ENCODE measurements at regions not wholly inside any gene's neighbourhood (a gene's known extent, or its start where the extent isn't known, plus 50 kb on each side); places are given as distances from the start of the nearest gene placed in this dataset.

DNA sequence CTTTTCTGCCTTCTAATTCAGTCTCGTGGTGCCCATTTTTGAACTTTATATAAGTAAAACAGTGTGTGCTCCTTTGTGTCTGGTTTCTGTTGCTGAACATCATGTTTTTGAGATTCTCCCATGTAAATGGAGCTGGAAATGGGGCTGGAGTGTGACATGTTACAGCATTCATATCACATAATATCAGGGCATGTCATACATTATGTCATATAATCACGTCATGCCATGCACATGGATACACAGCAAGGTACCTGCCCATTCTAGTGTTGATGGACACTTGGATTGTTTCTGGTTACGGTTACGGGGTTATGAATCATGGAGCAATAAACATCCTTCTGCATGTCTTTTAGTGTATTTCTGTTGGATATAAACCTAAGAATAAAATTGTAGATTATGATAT, 117.1 kb upstream of the MYT1L start:
- Histone ChIP-seq H3K4ac (ENCODE audit: low read depth in 1 of 2, low read length in 2 of 2) (no peak overlapping the region), H3K18ac (ENCODE audit: low read depth in 1 of 2, low read length in 2 of 2) (no peak overlapping the region), H3K14ac (ENCODE audit: low read length in 2 of 2) (no peak overlapping the region), H3K27me3 (ENCODE audit: control insufficient read depth in 1 of 2, insufficient read depth in 1 of 2, low read length in 2 of 2) (no peaks in the 10 kb centered on the region), H3K27ac (ENCODE audit: low read length, poor library complexity, severe bottlenecking) (no peak overlapping the region), H4K91ac (ENCODE audit: low read length) (no peak overlapping the region), H3K4me1 (ENCODE audit: control insufficient read depth, insufficient read depth, low read depth, low read length) (no peaks in the 10 kb centered on the region), H2BK12ac (ENCODE audit: low read length in 2 of 2) (no peak overlapping the region), H3K4me3 (ENCODE audit: insufficient read depth in 1 of 2, low read depth in 1 of 2, low read length in 2 of 2) (no peak overlapping the region), H3K4me2 (ENCODE audit: low read length, poor library complexity, severe bottlenecking) (no peak overlapping the region), H3K36me3 (ENCODE audit: control insufficient read depth in 1 of 2, insufficient read depth in 2 of 2, low read depth in 1 of 2, low read length in 2 of 2) (no peaks in the 10 kb centered on the region), H4K8ac (ENCODE audit: low read length) (no peak overlapping the region), H3K9ac (ENCODE audit: low read length) (no peak overlapping the region), H3K9me3 (ENCODE audit: control insufficient read depth, low read length) (no peaks in the 10 kb centered on the region), H2BK15ac (ENCODE audit: low read depth, poor library complexity, severe bottlenecking) (no peak overlapping the region), H2BK5ac (ENCODE audit: low read depth, low read length, poor library complexity, severe bottlenecking) (no peak overlapping the region), H2BK120ac (ENCODE audit: low read depth, low read length) (no peak overlapping the region), H3K79me1 (replicated peaks; ENCODE audit: low read length, poor library complexity, severe bottlenecking) (no peaks in the 10 kb centered on the region), H2AFZ (ENCODE audit: low read depth, low read length) (no peak overlapping the region), H3K23ac (ENCODE audit: low read length in 2 of 2) (no peak overlapping the region), H2AK5ac (ENCODE audit: low read length, severe bottlenecking) (no peak overlapping the region)
- 82% methylated on average over 4 of the region's 4 CpGs for WGBS
- no peak for DNase-seq

GRCh38 chr2:2422621-2423020, 91.5 kb upstream of the MYT1L start:
- no peaks in the 10 kb centered on the region for H3K27me3 ChIP-seq (ENCODE audit: control insufficient read depth in 1 of 2, insufficient read depth in 1 of 2, low read length in 2 of 2)
- H2BK15ac ChIP-seq (ENCODE audit: low read depth, poor library complexity, severe bottlenecking) = no peak overlapping the region
- no peak overlapping the region for H3K9ac ChIP-seq (ENCODE audit: low read length)
- WGBS = 42% methylated on average over 3 of the region's 5 CpGs
- H2BK12ac ChIP-seq (ENCODE audit: low read length in 2 of 2) = no peak overlapping the region
- H2BK120ac ChIP-seq (ENCODE audit: low read depth, low read length) = no peak overlapping the region
- H3K23ac ChIP-seq (ENCODE audit: low read length in 2 of 2) = no peak overlapping the region
- H3K14ac ChIP-seq (ENCODE audit: low read length in 2 of 2) = no peak overlapping the region
- no peak overlapping the region for H3K4me2 ChIP-seq (ENCODE audit: low read length, poor library complexity, severe bottlenecking)
- H4K8ac ChIP-seq (ENCODE audit: low read length) = no peak overlapping the region
- no peak for DNase-seq
- H3K4me3 ChIP-seq (ENCODE audit: insufficient read depth in 1 of 2, low read depth in 1 of 2, low read length in 2 of 2) = no peak overlapping the region
- no peaks in the 10 kb centered on the region for H3K36me3 ChIP-seq (ENCODE audit: control insufficient read depth in 1 of 2, insufficient read depth in 2 of 2, low read depth in 1 of 2, low read length in 2 of 2)
- no peaks in the 10 kb centered on the region for H3K79me1 ChIP-seq (replicated peaks; ENCODE audit: low read length, poor library complexity, severe bottlenecking)
- H2BK5ac ChIP-seq (ENCODE audit: low read depth, low read length, poor library complexity, severe bottlenecking) = no peak overlapping the region
- H2AK5ac ChIP-seq (ENCODE audit: low read length, severe bottlenecking) = no peak overlapping the region
- no peaks in the 10 kb centered on the region for H3K4me1 ChIP-seq (ENCODE audit: control insufficient read depth, insufficient read depth, low read depth, low read length)
- H3K18ac ChIP-seq (ENCODE audit: low read depth in 1 of 2, low read length in 2 of 2) = no peak overlapping the region
- no peak overlapping the region for H3K4ac ChIP-seq (ENCODE audit: low read depth in 1 of 2, low read length in 2 of 2)
- H2AFZ ChIP-seq (ENCODE audit: low read depth, low read length) = no peak overlapping the region
- no peak overlapping the region for H3K27ac ChIP-seq (ENCODE audit: low read length, poor library complexity, severe bottlenecking)
- peaks cover 20% of the 10 kb centered on the region for H3K9me3 ChIP-seq (ENCODE audit: control insufficient read depth, low read length)
- H4K91ac ChIP-seq (ENCODE audit: low read length) = no peak overlapping the region

DNA sequence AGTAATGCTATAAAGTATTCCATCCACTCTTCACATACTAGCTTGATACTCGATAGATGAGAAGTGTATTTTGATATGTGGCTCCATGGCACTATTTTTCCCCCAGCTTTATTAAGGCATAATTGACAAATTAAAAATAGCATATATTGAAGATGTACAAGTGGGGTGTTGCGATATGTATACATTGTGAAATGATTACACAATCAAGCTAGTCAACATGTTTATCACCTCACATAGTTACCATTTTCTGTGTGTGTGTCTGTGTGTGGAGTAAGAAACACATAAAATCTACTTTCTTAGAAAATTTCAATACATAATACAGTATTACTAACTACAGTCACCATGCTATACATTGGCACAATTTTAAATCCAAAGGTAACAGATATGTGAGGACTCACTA, 82.5 kb upstream of the MYT1L start:
- Histone ChIP-seq H3K18ac (ENCODE audit: low read depth in 1 of 2, low read length in 2 of 2) (no peak overlapping the region), H3K27me3 (ENCODE audit: control insufficient read depth in 1 of 2, insufficient read depth in 1 of 2, low read length in 2 of 2) (no peaks in the 10 kb centered on the region), H2BK5ac (ENCODE audit: low read depth, low read length, poor library complexity, severe bottlenecking) (no peak overlapping the region), H3K79me1 (replicated peaks; ENCODE audit: low read length, poor library complexity, severe bottlenecking) (no peaks in the 10 kb centered on the region), H2AK5ac (ENCODE audit: low read length, severe bottlenecking) (no peak overlapping the region), H3K4me3 (ENCODE audit: insufficient read depth in 1 of 2, low read depth in 1 of 2, low read length in 2 of 2) (no peak overlapping the region), H3K4me2 (ENCODE audit: low read length, poor library complexity, severe bottlenecking) (no peak overlapping the region), H3K14ac (ENCODE audit: low read length in 2 of 2) (no peak overlapping the region), H4K91ac (ENCODE audit: low read length) (no peak overlapping the region), H3K27ac (ENCODE audit: low read length, poor library complexity, severe bottlenecking) (no peak overlapping the region), H2BK120ac (ENCODE audit: low read depth, low read length) (no peak overlapping the region), H4K8ac (ENCODE audit: low read length) (no peak overlapping the region), H2BK15ac (ENCODE audit: low read depth, poor library complexity, severe bottlenecking) (no peak overlapping the region), H3K23ac (ENCODE audit: low read length in 2 of 2) (no peak overlapping the region), H3K9ac (ENCODE audit: low read length) (no peak overlapping the region), H3K4ac (ENCODE audit: low read depth in 1 of 2, low read length in 2 of 2) (no peak overlapping the region), H2BK12ac (ENCODE audit: low read length in 2 of 2) (no peak overlapping the region), H2AFZ (ENCODE audit: low read depth, low read length) (no peak overlapping the region), H3K4me1 (ENCODE audit: control insufficient read depth, insufficient read depth, low read depth, low read length) (no peaks in the 10 kb centered on the region), H3K36me3 (ENCODE audit: control insufficient read depth in 1 of 2, insufficient read depth in 2 of 2, low read depth in 1 of 2, low read length in 2 of 2) (no peaks in the 10 kb centered on the region), H3K9me3 (ENCODE audit: control insufficient read depth, low read length) (peaks cover 16% of the 10 kb centered on the region)
- WGBS = no CpG with 5 or more reads among the region's 2 CpGs
- no peak for DNase-seq

DNA sequence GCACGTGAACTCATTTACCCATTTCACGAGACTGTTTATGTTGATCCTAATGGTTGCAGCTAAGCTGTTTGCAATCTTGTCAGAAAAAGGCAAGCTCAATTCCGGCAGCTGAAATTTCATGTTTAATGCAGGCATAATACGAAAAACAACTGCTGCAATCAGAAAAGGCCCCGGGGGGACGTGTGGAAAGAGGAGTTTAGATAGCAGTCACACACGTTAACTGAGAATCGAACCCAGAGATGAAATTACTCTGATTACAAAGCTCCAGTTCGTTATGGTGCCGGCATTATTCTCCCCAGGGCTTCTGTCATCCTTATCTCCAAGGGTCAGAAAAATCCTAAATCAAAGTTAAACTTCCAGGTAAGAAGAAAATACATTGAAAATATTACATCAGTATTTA, 79.9 kb upstream of the MYT1L start:
- Histone ChIP-seq H3K9me3 (ENCODE audit: control insufficient read depth, low read length) (peaks cover 34% of the 10 kb centered on the region), H3K36me3 (ENCODE audit: control insufficient read depth in 1 of 2, insufficient read depth in 2 of 2, low read depth in 1 of 2, low read length in 2 of 2) (no peaks in the 10 kb centered on the region), H2BK12ac (ENCODE audit: low read length in 2 of 2) (no peak overlapping the region), H3K14ac (ENCODE audit: low read length in 2 of 2) (no peak overlapping the region), H4K8ac (ENCODE audit: low read length) (no peak overlapping the region), H3K4me3 (ENCODE audit: insufficient read depth in 1 of 2, low read depth in 1 of 2, low read length in 2 of 2) (no peak overlapping the region), H3K18ac (ENCODE audit: low read depth in 1 of 2, low read length in 2 of 2) (no peak overlapping the region), H3K23ac (ENCODE audit: low read length in 2 of 2) (no peak overlapping the region), H2AK5ac (ENCODE audit: low read length, severe bottlenecking) (no peak overlapping the region), H2BK15ac (ENCODE audit: low read depth, poor library complexity, severe bottlenecking) (no peak overlapping the region), H4K91ac (ENCODE audit: low read length) (no peak overlapping the region), H3K4me2 (ENCODE audit: low read length, poor library complexity, severe bottlenecking) (no peak overlapping the region), H3K4me1 (ENCODE audit: control insufficient read depth, insufficient read depth, low read depth, low read length) (no peaks in the 10 kb centered on the region), H3K4ac (ENCODE audit: low read depth in 1 of 2, low read length in 2 of 2) (no peak overlapping the region), H3K9ac (ENCODE audit: low read length) (no peak overlapping the region), H2BK120ac (ENCODE audit: low read depth, low read length) (no peak overlapping the region), H3K79me1 (replicated peaks; ENCODE audit: low read length, poor library complexity, severe bottlenecking) (no peaks in the 10 kb centered on the region), H2AFZ (ENCODE audit: low read depth, low read length) (no peak overlapping the region), H3K27ac (ENCODE audit: low read length, poor library complexity, severe bottlenecking) (no peak overlapping the region), H3K27me3 (ENCODE audit: control insufficient read depth in 1 of 2, insufficient read depth in 1 of 2, low read length in 2 of 2) (no peaks in the 10 kb centered on the region), H2BK5ac (ENCODE audit: low read depth, low read length, poor library complexity, severe bottlenecking) (no peak overlapping the region)
- 70% methylated on average over 8 of the region's 10 CpGs for WGBS
- no peak for DNase-seq

All from mesenchymal stem cell (in vitro differentiated cells and primary cell).